Left colon (tissue), 2 donors: ENCODE measurements at regions not wholly inside any gene's neighbourhood (a gene's known extent, or its start where the extent isn't known, plus 50 kb on each side); places are given as distances from the start of the nearest gene placed in this dataset.
"Not testable (repeated sequence)": the region's sequence is repeated elsewhere in the genome, so short reads cannot be mapped to it uniquely, and the experiment has no call there.

Source experiments
- ATAC-seq: fragments of 200-7000 bp; cut with Tn5 transposase; one replicate; pipeline ENCODE4 v1.9.1; 2020; ENCODE audit warnings: mild to moderate bottlenecking, moderate library complexity
- DNase-seq, 2 donors: peaks; one replicate each; pipeline ENCODE4 v3.0.0-alpha.2; 2020
- intact Hi-C, 2 donors: fragments of 100-400 bp; cut with DNase I in 1 of 2; cut with micrococcal nuclease in 1 of 2; formaldehyde crosslinking; loops; one replicate each; pipeline versions ENCODE4 v1.11.2 to v1.14.0; 2022; cut with DNase I, micrococcal nuclease
- donor health status: DM: no; HTN: no; CAD: no.
- donor health status: DM: yes; HTN: yes; CAD: no.

DNA sequence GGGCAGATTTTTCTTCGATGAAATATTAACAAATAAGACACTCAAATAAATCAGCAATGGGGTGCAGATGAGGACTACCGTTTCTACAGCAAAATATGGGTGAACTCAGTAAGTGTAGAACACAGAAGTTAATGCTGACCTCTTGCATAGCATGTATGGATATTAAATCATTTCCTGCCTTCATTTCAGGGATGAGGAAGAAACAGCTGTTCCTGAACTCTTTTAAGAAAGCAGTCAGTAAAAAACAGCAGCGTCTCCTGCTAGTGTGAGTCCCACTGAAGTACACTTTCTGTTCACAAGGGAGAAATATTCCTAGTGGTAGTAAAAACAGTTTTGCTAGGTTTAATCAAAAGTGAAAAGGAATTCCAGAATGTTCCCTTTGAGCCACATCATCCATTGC lies 379.0 kb downstream of the ZEB2 start:
- DNase-seq (no peak), ATAC-seq (no peak)
- intact Hi-C loops: no loop called here

DNA sequence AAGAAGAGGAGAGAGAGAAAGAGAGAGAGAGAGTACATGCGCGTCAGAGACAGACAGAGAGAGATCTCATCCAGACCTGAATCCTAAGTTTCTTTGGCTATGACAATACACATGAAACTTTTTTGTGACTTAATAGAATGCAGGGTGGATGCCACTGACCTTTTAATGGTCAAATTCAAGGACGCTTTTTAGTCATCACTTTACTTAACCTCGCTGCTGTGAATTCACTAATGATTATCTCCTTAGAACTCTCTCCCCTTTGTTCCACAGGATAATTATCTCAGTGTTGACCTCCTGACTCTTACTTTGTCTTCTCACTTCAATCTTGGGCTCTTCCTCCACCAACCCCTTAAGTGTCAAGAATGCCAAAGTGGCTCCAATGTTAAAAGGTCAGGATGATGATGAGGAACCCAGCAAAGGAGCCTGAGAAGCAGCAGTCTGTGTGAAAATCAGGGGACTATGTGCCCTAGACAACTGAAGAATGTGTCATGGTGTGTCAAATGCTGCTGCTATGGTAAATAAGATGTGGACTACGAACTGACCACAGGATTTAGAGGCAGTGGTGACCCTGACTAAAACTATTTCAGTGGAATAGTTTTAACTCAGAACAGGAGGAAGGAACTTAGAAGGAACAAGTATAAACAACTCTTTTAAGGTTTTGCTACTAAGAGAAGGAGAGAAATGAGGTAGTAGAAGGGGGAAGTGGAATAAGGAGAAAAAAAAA lies 382.1 kb downstream of the ZEB2 start:
- ATAC-seq (no peak), DNase-seq (no peak)
- intact Hi-C loops: no loop called here

DNA sequence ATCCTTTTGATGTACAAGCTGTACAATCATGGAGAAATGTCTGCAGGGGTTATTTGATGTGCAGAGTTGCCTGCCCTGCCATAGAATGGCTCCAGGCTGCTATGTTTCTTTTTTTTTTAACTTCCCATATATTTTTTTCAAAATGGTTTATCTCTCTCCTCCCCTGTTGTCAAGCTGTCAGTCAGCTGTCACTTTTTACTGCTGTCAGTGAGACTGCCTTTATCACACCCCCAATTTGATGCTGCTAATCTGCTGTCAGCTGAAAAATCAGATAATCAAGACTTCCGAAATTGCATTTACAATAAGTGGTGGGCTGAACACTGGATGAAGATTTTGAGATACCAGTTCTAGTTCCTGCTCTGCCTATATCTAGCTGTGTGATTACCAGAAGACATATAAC lies 382.6 kb downstream of the ZEB2 start:
- intact Hi-C loops: no loop called here
- DNase-seq (no peak), ATAC-seq (no peak)

DNA sequence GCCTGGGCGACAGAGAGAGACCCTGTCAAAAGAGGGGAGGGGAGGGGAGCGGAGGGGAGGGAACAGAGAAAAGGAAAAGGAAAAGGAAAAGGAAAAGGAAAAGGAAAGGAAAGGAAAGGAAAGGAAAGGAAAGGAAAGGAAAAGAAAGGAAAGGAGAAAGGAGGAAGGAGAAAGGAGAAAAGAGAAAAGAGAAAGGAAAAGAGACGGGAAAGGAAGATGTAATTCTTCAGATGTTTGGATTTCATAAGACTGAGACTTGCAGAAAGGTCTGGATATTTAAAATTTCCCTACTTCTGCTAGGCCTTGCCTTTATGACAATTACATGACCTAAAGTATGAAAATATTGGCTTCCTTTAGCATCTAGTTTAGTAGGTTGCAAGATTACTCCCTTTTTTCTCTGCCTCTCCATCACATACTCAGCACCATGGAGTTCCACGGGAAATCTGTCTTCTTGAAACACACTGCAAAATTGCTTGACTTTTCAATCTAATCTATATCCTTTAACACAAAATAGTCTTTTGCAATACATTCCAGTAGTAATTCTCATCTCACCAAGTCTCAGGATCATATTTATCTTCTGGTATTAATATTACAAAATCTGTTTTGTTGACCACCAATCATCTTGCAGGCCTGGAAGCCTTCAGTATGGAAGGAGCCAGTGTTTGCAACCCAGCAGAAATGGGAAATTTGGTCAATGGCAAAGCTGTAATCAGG lies 383.5 kb downstream of the ZEB2 start:
- DNase-seq (no peak), ATAC-seq (no peak)
- intact Hi-C loops: no loop called here

DNA sequence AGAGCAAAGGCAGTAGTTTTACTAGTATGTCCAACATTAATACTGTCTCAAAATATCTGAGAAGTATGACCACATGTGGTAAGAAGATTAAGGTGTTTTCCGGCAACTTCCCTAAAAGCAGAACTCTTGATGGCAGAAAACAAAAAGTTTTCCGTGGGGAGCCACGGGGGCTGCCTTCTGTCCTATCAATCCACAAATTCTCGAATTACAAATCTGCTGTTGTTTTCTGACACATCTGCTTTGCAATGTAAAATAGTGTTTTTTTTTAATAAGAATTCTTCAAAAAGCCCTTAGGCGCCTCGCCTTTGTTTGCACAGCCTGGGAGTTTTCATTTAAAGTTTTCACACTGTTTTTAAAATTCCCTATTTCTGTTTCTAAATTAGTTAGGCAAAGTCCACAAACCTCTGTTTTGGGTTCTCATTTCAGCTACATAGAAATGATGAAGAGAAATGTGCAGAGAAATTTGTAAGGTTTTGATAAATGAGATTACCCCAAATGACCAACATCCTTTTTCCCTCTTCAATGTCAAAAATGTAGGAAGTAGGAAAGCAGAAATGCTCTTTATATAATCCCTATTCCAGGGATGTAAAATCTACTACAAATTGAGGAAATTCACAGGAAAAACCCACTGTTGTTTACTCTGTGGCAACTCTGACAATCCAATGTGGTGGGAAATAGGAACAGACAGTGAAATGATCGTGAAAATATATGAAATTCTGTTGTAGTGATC lies 385.8 kb downstream of the ZEB2 start:
- DNase-seq (no peak), ATAC-seq (no peak)
- intact Hi-C loops: no loop called here

DNA sequence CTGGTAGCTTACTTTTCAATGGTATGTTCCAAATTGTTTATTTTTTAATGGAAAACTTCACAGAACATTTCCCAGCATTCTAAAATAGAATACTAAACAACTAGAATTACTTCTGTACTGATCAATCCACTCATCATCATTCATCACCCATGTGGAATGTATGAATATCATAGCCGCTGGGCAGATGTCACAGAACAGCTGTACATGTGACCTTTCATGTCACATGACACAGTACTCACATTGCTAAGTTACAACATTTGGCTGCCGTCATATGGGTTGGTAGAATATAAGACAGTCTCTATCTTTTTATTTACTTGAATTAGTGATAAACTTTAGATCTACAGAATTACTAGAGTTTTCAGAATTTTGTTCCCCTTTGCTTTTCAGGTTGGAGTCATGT lies 387.6 kb downstream of the ZEB2 start:
- intact Hi-C loops: no loop called here
- DNase-seq (no peak), ATAC-seq (no peak)

DNA sequence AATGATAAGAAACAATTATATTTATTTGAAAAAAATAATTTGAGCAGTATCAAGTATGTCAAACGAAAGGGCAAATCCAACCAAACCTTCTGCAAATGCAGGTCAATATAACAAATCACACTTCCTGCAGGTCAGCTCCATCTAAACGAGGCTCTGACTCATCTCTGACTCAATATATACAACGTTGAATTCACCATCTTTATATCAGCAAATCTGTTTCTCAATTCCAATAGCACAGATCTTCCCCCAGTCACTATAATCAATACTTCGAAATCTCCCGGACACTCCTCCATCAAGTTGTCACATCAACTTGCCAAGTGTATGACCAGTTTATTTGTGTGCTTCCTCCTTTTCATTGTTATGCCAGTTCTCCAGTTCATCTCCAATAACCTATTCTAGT lies 388.9 kb downstream of the ZEB2 start:
- ATAC-seq: no peak
- intact Hi-C loops: no loop called here
- DNase-seq: no peak

DNA sequence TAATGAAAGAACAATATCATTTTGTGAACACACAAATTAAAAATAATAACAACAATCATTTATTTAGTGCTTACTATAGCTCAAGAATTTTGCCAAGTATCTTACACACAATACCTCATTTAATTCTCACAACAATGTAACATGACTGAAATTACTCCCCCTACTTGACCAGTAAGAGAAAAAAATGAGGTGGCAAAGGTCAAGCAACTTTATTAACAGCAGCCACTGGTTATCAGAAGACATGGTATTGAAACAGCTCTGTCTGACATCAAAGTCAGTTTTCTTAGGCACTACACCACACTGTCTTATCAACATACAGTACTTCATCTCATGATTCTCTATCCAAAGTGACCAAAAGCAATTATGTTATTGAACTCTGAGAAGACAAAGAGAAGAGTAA lies 389.4 kb downstream of the ZEB2 start:
- intact Hi-C loops: no loop called here
- ATAC-seq (no peak), DNase-seq (no peak)

DNA sequence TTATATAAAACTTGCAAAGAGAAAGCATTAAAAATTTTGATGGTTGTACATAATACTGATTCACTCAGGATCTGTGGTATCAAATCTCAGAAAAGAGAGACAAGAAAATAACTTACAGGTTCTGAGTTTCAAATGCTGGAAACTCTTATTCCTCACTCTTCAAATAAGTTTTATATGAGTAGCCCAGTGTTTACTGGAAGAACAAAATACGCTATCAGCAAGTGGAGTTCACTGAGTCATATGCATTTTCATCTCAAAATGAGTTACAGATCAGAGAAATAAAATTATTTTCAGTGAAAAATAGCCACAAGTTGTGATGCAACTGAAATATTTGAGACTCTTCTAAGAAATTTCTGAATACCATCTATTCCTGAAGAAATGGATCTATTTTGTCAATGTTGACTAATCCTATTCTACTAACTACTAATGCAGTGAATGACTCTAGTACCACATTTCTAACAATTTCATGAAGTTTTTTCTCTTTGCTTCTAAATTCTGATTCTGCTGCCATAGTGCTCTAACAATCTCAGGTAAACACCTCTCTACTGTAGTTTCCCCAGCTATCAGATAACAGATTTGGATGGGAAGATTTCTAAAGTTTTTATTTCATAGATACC lies 391.7 kb downstream of the ZEB2 start:
- intact Hi-C loops: no loop called here
- DNase-seq: no peak
- ATAC-seq: no peak

DNA sequence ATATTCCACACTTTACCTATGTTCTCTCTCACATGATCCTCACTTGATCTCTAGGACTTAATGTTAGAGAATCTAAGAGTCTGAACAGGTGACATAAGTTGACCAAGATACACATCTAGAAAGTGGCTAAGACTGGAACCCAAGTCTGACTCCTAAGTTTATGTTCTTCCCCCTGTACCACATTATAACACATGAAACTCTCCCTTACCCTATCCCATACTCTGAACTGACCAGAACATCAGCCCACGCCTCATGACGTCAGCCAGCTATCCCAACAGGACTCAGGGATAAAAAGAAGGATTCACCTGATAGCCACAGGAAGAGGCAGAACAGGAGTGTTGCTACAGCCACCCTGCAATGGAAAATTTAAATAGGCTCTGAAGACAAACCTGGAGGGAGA lies 392.2 kb downstream of the ZEB2 start:
- no peak for ATAC-seq
- intact Hi-C loops: no loop called here
- DNase-seq: no peak

DNA sequence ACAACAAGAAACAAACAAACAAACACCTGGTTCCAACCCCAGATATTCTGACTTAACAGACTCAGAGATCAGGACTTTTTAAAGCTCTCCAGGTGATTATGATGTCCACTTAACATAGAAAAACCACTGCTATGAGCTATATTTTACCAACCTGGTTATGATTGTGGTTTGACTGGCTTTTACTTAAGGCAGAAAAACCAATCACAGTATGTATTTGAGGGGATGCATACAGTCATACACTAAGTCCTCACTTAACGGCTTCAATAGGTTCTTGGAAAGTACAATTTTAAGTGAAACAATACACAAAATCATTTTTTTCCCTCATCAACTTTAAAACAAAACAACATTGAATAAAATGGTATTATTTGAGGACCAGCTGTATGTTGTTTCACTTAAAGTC lies 393.6 kb downstream of the ZEB2 start:
- ATAC-seq (no peak), DNase-seq (no peak)
- intact Hi-C loops: no loop called here

DNA sequence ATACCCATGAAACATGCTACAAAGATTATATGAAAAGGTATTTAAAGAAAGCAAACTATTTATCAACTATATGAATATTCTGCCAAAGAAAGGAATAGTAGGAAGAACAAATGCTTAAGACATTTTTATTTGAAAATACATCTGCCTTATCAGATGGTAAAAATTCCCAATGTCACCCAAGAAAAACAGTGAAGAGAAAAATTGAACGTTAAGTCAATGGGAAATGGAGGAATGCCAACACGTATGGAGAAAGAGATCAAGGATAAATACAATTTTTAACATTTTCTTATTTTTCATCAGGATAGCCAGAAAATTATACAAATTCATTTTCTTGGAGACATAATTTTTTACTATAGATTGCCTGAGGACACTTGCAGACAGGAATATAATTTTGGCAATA lies 394.2 kb downstream of the ZEB2 start:
- ATAC-seq (no peak), DNase-seq (no peak)
- intact Hi-C loops: no loop called here

DNA sequence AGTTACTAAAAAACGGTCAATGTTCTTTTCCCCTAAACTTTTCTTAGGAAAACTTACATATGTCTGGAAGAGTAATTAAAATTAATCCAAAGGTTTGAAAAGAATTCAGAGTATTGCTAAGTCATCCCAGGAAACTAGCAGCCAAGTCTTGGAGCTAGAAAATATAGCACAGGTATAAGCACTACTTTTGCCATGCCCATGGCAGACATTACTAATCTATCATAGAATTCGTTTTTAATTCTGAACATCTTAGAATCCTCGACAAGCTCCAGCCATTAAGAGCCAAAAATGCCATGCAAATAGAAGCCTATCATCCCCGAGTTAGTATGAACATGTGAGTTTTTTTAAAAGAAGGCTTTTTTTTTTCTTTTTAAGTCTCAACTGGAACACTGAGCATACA lies 395.0 kb downstream of the ZEB2 start:
- no peak for DNase-seq
- intact Hi-C loops: no loop called here
- ATAC-seq: no peak

DNA sequence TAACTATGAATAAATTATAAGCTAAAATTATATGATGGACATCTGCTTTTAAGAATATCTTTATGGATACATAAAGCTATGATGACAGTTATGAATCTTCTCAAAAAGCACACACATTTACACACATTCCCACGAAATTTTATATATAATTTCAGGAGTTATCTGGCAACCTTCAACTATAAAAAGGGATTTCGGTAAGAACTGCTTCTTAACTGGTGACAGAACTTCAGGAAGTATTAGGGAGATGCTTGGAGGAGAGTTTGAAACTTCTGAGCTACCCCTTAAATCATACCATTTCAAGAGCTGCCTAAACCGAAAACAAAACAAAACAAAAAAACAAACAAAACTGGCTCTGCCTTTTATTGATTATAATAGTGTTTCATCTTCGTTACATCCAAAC lies 399.4 kb downstream of the ZEB2 start:
- intact Hi-C loops: no loop called here
- DNase-seq (no peak), ATAC-seq (no peak)

DNA sequence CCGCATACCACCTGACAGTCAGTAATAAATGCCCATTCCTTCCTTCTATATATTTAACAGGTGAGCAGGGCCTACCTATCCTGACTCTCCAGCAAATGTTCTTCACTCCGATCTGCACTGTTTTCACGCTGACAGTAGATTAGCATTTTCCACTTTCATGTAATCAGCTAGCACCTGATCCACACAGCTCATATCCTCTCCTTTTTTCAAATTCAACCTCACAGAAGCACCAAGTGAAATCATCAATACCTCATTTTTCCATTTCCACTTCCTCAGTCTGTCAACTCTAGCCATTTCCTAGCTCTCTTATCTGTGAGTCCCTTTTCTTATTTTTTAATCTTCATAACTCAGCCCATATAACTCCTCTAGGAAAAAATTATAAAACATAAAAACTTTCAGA lies 402.8 kb downstream of the ZEB2 start:
- ATAC-seq (no peak), DNase-seq (no peak)
- intact Hi-C loops: no loop called here

DNA sequence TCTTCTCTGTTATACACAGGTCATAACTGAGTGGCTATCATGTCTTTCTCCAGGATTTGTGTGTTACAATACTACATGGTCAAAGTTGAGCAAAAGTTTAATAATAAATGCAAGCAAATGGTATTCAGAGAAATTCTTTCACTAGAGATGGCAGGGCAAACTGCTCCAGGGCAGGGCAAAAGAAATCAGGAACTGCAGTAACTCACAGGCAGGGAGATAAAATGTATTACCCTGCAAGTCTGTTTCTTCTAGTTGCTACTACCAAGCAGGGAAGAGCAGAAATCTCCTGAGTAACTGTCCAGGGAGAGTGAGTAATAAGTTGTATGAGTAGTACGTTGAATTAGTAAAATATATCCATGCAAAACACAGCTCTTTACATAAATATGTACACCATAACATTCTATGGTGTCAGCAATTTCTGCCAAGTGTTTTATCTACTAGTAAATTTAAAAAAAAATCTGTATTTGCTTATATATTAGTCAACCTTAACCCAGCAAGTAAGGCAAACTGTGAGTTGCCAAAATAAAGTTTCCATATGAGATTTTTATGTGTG lies 404.1 kb downstream of the ZEB2 start:
- ATAC-seq (no peak), DNase-seq (no peak)
- intact Hi-C loops: no loop called here

DNA sequence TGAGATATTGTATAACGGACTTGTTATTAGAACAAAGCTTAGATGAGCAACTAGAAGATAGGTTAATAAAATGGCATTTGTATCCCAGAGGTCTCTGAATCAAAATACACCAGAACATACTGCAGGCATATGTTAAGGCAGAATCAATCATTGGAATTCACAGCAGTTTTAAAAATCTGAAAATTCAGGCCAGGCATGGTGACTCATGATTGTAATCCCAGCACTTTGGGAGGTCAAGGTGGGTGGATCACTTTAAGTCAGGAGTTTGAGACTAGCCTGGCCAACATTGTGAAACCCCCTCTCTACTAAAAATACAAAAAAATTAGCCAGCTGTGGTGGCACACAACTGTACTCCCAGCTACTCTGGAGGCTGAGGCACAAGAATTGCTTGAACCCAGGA lies 405.2 kb downstream of the ZEB2 start:
- intact Hi-C loops: no loop called here
- no peak for DNase-seq
- no peak for ATAC-seq

DNA sequence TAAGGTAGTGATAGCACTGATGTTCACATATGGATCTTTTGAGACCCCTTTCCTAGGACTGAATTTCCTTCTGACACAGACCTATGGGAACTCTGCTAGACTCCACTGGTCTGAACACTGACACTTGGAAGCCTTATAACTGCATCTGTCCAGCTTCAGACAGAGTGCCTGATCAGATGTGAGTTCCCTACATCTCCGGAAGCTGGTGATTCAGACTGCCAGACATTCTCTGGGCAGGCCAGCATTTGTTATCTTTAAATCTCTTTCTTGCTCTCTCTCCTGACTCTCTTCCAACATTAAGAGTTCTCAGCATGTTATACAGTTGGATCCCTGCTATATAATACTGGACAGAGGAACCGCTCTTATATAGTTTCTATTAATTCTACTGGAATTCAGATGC lies 408.5 kb downstream of the ZEB2 start:
- intact Hi-C loops: no loop called here
- DNase-seq (no peak), ATAC-seq (no peak)

DNA sequence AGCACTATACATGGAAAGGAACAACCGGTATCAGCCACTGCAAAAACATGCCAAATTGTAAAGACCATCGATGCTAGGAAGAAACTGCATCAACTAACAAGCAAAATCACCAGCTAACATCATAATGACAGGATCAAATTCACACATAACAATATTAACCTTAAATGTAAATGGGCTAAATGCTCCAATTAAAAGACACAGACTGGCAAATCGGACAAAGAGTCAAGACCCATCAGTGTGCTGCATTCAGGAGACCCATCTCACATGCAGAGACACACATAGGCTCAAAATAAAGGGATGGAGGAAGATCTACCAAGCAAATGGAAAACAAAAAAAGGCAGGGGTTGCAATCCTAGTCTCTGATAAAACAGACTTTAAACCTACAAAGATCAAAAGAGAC lies 413.8 kb downstream of the ZEB2 start:
- ATAC-seq, DNase-seq, intact Hi-C loops: not testable (repeated sequence)

DNA sequence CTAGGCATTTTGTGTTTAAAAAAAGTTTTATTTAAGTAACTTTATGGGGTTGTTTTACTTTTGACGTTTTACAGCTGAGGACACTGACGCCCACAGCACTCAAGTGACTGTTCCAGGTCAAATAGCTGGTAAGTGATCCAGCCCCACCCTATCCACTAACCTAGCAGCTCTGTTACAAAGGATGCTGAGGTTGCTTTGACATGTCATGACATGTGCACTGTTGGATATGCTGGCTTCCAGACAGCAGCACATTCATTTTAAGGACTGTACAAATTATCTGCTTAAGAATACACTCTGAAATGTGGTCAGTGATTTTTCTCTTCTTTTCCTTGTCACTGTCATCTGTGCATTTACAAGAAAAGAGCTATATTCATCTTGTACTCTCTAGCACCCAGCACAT lies 417.5 kb downstream of the ZEB2 start:
- ATAC-seq: no peak
- DNase-seq: no peak
- intact Hi-C loops: no loop called here
